Neuronal stem cell (in vitro differentiated cells): ENCODE measurements at regions not wholly inside any gene's neighbourhood (a gene's known extent, or its start where the extent isn't known, plus 50 kb on each side); places are given as distances from the start of the nearest gene placed in this dataset.

Source experiments
- DNase-seq: peaks from one replicate; pipeline ENCODE4 v3.0.0-alpha.2; 2013; ENCODE audit warnings: low spot score
- H2AFZ ChIP-seq: one replicate; pipeline ENCODE4 v1.6.1; 2013; ENCODE audit warnings: mild to moderate bottlenecking, low read length, inconsistent platforms
- H2AK5ac ChIP-seq: 2 replicates; pipeline ENCODE4 v1.6.1; 2013; ENCODE audit warnings: low read depth, mild to moderate bottlenecking, inconsistent platforms, low read length, moderate library complexity, mixed read lengths
- H2BK120ac ChIP-seq: 2 replicates; pipeline ENCODE4 v1.6.1; 2013; ENCODE audit warnings: low read depth, mild to moderate bottlenecking, inconsistent platforms, low read length, moderate library complexity, mixed read lengths
- H2BK12ac ChIP-seq: one replicate; pipeline ENCODE4 v1.6.1; 2013; ENCODE audit warnings: low read length, inconsistent platforms
- H2BK15ac ChIP-seq: 2 replicates; pipeline ENCODE4 v1.6.1; 2013; ENCODE audit warnings: mild to moderate bottlenecking, low read length, inconsistent platforms, mixed read lengths
- H2BK5ac ChIP-seq: one replicate; pipeline ENCODE4 v1.6.1; 2013; ENCODE audit warnings: inconsistent platforms, mild to moderate bottlenecking, low read length, moderate library complexity
- H3K14ac ChIP-seq: one replicate; pipeline ENCODE4 v1.6.1; 2013; ENCODE audit warnings: low read length, inconsistent platforms
- H3K18ac ChIP-seq: 2 replicates; pipeline ENCODE4 v1.6.1; 2013; ENCODE audit warnings: low read length, inconsistent platforms
- H3K23ac ChIP-seq: 2 replicates; pipeline ENCODE4 v1.6.1; 2013; ENCODE audit warnings: low read depth, mild to moderate bottlenecking, mixed read lengths, low read length, inconsistent platforms; ENCODE audit not compliant: poor library complexity
- H3K27ac ChIP-seq: replicated peaks from 3 replicates; pipeline ENCODE4 v1.5.1; 2013; ENCODE audit warnings: low read length, inconsistent platforms
- H3K27me3 ChIP-seq, 3 experiments: 2 replicates each; pipeline ENCODE4 v1.6.1; 2013; ENCODE audit warnings: low read length in 3 of 3, mild to moderate bottlenecking in 2 of 3, inconsistent platforms in 1 of 3, low read depth in 1 of 3, mixed read lengths in 1 of 3, moderate library complexity in 1 of 3; ENCODE audit not compliant: control insufficient read depth in 3 of 3, insufficient read depth in 3 of 3
- H3K36me3 ChIP-seq, 2 donors: replicated peaks in 1 of 2; 2 replicates each; pipeline ENCODE4 v1.6.1; 2013; ENCODE audit warnings: low read length in 2 of 2; ENCODE audit not compliant: control insufficient read depth in 2 of 2, insufficient read depth in 2 of 2
- H3K4ac ChIP-seq: 2 replicates; pipeline ENCODE4 v1.6.1; 2013; ENCODE audit warnings: inconsistent platforms, mild to moderate bottlenecking, low read length, moderate library complexity
- H3K4me1 ChIP-seq, 2 donors: 1 replicate in 1 of 2; 2 replicates in 1 of 2; pipeline ENCODE4 v1.6.1; 2013; ENCODE audit warnings: low read length in 2 of 2, low read depth in 1 of 2; ENCODE audit not compliant: control insufficient read depth in 2 of 2, insufficient read depth in 1 of 2
- H3K4me2 ChIP-seq: one replicate; pipeline ENCODE4 v1.6.1; 2013; ENCODE audit warnings: mild to moderate bottlenecking, low read length, inconsistent platforms; ENCODE audit not compliant: insufficient read depth, poor library complexity, severe bottlenecking
- H3K4me3 ChIP-seq, 2 donors: 2 replicates each; pipeline ENCODE4 v1.5.1; 2013; ENCODE audit warnings: low read length in 2 of 2, mild to moderate bottlenecking in 2 of 2, inconsistent platforms in 1 of 2, moderate library complexity in 1 of 2
- H3K79me1 ChIP-seq: one replicate; pipeline ENCODE4 v1.6.1; 2013; ENCODE audit warnings: low read depth, mild to moderate bottlenecking, inconsistent platforms, low read length, moderate library complexity
- H3K9ac ChIP-seq: one replicate; pipeline ENCODE4 v1.6.1; 2013; ENCODE audit warnings: mild to moderate bottlenecking, low read depth, low read length, inconsistent platforms; ENCODE audit not compliant: poor library complexity
- H3K9me3 ChIP-seq, 2 donors: replicated peaks in 1 of 2; 2 replicates each; pipeline versions ENCODE3 to v1.6.1; 2013; ENCODE audit warnings: low read length in 2 of 2, mild to moderate bottlenecking in 2 of 2, inconsistent platforms in 1 of 2, low read depth in 1 of 2, mixed read lengths in 1 of 2, moderate library complexity in 1 of 2; ENCODE audit not compliant: control insufficient read depth in 2 of 2, insufficient read depth in 1 of 2
- H4K8ac ChIP-seq: one replicate; pipeline ENCODE4 v1.6.1; 2013; ENCODE audit warnings: low read depth, mild to moderate bottlenecking, inconsistent platforms, low read length, moderate library complexity
- H4K91ac ChIP-seq: one replicate; pipeline ENCODE4 v1.6.1; 2013; ENCODE audit warnings: low read length, low read depth, mild to moderate bottlenecking, inconsistent platforms; ENCODE audit not compliant: poor library complexity
- WGBS, 2 donors: extraction: QIAGEN DNeasy Blood & Tissue Kit; methylation state at CpG; one replicate each; pipeline ENCODE4 v1.1.7; 2013; ENCODE audit warnings: missing lambda C conversion rate in 2 of 2, mixed read lengths in 1 of 2; ENCODE audit not compliant: insufficient read length in 2 of 2, insufficient replicate concordance in 1 of 2; ENCODE audit errors: extremely low coverage in 2 of 2; 5-methylcytosine and 5-hydroxymethylcytosine counted together

GRCh38 chr2:215691346-215691745 is 255.5 kb upstream of the FN1 start:
- Histone ChIP-seq H3K9me3 (no peaks in the 10 kb centered on the region), H3K9ac (no peak overlapping the region), H3K4me1 (no peaks in the 10 kb centered on the region), H3K36me3 (no peaks in the 10 kb centered on the region), H3K4me3 (no peak overlapping the region), H3K4me2 (no peak overlapping the region), H3K4ac (no peak overlapping the region), H3K18ac (no peak overlapping the region), H2BK120ac (no peak overlapping the region), H2AFZ (no peak overlapping the region), H2BK5ac (no peak overlapping the region), H4K91ac (no peak overlapping the region), H3K23ac (no peak overlapping the region), H3K14ac (no peak overlapping the region), H2AK5ac (no peak overlapping the region), H4K8ac (no peak overlapping the region), H2BK15ac (no peak overlapping the region), H3K27ac (no peak overlapping the region), H3K79me1 (no peaks in the 10 kb centered on the region), H2BK12ac (no peak overlapping the region), H3K27me3 (no peaks in the 10 kb centered on the region)
- no peak for DNase-seq

GRCh38 chr2:215687149-215688031 is 251.5 kb upstream of the FN1 start:
- Histone ChIP-seq H3K27me3 (no peaks in the 10 kb centered on the region), H3K14ac (no peak overlapping the region), H2BK5ac (no peak overlapping the region), H3K4me1 (peaks cover 0 to 2% of the 10 kb centered on the region in 2 donors), H3K18ac (no peak overlapping the region), H3K27ac (no peak overlapping the region), H2AK5ac (no peak overlapping the region), H2BK12ac (no peak overlapping the region), H3K36me3 (no peaks in the 10 kb centered on the region), H3K4me3 (no peak overlapping the region), H2BK15ac (no peak overlapping the region), H3K4ac (no peak overlapping the region), H3K9me3 (no peaks in the 10 kb centered on the region), H3K79me1 (no peaks in the 10 kb centered on the region), H4K8ac (no peak overlapping the region), H3K4me2 (no peak overlapping the region), H3K23ac (no peak overlapping the region), H2BK120ac (no peak overlapping the region), H2AFZ (no peak overlapping the region), H4K91ac (no peak overlapping the region), H3K9ac (no peak overlapping the region)
- no peak for DNase-seq
- WGBS, 2 donors, result no CpG with 5 or more reads among the region's 2 CpGs

GRCh38 chr2:215685238-215685990 is 249.5 kb upstream of the FN1 start:
- Histone ChIP-seq H2AFZ (no peak overlapping the region), H4K8ac (no peak overlapping the region), H3K36me3 (no peaks in the 10 kb centered on the region), H2BK5ac (no peak overlapping the region), H3K4ac (no peak overlapping the region), H3K9me3 (no peaks in the 10 kb centered on the region), H2BK120ac (no peak overlapping the region), H3K27ac (no peak overlapping the region), H3K14ac (no peak overlapping the region), H3K27me3 (no peaks in the 10 kb centered on the region), H3K23ac (no peak overlapping the region), H3K9ac (no peak overlapping the region), H3K79me1 (no peaks in the 10 kb centered on the region), H4K91ac (no peak overlapping the region), H2BK15ac (no peak overlapping the region), H3K4me3 (no peak overlapping the region), H2AK5ac (no peak overlapping the region), H2BK12ac (no peak overlapping the region), H3K4me1 (peaks cover 2% of the 10 kb centered on the region in 2 donors), H3K18ac (no peak overlapping the region), H3K4me2 (no peak overlapping the region)
- no CpG with 5 or more reads among the region's 1 CpG for WGBS, 2 donors
- DNase-seq, result no peak

DNA sequence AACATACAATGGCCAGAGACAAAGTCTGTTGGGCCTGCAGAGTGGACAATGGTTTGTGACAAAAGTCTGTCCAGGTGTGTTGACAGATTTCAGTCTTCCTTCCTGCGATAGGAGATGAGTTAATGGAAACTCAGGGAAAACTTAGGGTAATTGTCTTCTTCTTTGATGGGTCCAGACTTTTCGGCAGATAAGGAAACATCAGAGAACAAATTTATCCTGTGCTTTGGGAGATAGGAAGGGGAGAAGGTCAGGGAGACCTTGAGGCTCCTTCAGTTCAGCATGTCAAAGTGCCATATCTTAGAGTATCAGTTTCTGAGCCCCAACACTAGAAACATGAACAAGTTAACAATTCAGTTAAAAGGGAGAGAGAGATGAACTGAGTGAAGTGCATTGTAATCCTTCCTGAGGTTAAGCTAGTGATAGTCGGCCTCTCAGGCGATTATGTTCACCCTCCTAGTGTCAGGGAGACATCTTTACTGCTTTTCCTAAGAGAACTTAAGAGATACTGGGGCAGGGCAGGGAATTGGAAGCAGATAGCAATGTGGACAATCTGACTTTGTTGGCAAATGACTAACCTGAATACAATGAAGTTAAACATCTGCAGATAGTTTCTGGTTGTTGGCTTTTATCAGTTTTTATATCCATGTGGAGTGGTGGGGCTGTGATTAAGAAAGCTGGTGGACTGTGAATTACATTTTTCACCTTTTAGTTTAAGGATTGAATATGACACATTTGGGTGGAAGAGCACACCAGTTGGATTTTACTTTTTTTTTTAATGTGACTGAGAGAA is 248.8 kb upstream of the FN1 start:
- Histone ChIP-seq H3K27me3 (no peaks in the 10 kb centered on the region), H3K4me3 (no peak overlapping the region)

More for the DNA sequence above, 248.8 kb upstream of the FN1 start:
- Histone ChIP-seq H4K91ac (no peak overlapping the region), H2BK15ac (no peak overlapping the region), H3K27ac (no peak overlapping the region), H3K4ac (no peak overlapping the region), H4K8ac (no peak overlapping the region), H3K18ac (no peak overlapping the region), H3K79me1 (no peaks in the 10 kb centered on the region), H2AK5ac (no peak overlapping the region), H2BK12ac (no peak overlapping the region), H3K4me2 (no peak overlapping the region), H3K23ac (no peak overlapping the region), H3K14ac (no peak overlapping the region), H3K4me1 (peaks cover 2% of the 10 kb centered on the region in 2 donors), H2AFZ (no peak overlapping the region), H3K9me3 (no peaks in the 10 kb centered on the region), H2BK5ac (no peak overlapping the region), H3K36me3 (no peaks in the 10 kb centered on the region), H2BK120ac (no peak overlapping the region), H3K9ac (no peak overlapping the region)
- WGBS, 2 donors, result no CpG with 5 or more reads among the region's 4 CpGs
- no peak for DNase-seq
